ENCODE measurements at regions not wholly inside any gene's neighbourhood (a gene's known extent, or its start where the extent isn't known, plus 50 kb on each side); places are given as distances from the start of the nearest gene placed in this dataset.
"Not testable (repeated sequence)": the region's sequence is repeated elsewhere in the genome, so short reads cannot be mapped to it uniquely, and the experiment has no call there.

DNA sequence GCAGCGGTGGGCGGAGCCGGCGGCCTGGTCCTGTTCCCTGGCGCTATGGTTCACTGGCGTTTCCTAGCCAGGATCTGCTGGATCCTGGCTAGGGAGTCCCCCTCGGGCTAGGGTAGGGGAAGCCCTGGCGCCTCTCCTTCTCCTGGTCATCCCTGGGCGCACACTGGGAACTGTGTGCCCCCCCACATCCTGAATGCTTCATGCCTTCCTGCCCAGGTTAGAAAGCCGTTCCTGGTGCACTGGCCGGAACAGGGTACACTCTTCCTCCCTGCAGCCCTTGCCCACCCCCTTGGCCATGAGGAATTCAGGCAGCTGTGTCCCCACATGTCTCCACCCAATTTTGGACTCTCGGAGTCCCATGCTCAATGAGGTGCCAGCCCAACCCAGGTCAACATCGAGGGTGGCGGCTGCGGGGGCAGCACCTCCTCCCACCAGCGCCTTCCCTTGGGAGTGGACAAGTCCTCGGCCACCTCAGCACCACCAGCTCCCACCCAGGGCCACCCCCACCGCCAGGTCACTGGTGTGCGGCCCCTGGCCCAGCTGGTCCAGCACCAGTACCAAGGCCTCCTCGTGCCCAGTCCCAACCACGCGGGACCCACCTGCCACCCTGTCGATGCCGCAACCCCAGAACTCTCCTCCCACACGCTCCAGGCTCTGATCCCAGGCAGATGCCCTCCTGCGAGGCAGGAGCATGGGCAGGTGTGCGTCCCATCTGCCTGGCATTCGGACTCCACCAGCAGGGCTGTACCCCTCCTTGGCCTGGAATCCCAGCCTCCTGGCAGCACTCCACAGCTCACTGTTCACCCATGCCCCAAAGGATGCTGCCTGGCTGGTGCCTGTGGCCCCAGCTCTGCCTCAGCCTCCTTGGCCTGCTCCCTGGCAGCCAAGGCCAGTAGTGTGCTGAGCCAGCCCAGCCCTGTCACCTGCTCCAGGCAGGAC, 77.0 kb downstream of the GOLGA8G start:
- TF ChIP-seq CREB1 (CRISPR knock-in tag; IDR thresholded peaks at IDR 0.05); NFE2L1 (CRISPR knock-in tag; IDR thresholded peaks at IDR 0.05); JUN (CRISPR knock-in tag; IDR thresholded peaks at IDR 0.05); OVOL2 (CRISPR knock-in tag; IDR thresholded peaks at IDR 0.05; ENCODE audit: borderline replicate concordance); ZNF396 (CRISPR knock-in tag; IDR thresholded peaks at IDR 0.05; ENCODE audit: borderline replicate concordance); FOXP1 (CRISPR knock-in tag; IDR thresholded peaks at IDR 0.05; ENCODE audit: borderline replicate concordance); ZNF138 (CRISPR knock-in tag; conservative IDR thresholded peaks at IDR 0.05): not testable (repeated sequence)
- TF ChIP-seq, protein P1, sequence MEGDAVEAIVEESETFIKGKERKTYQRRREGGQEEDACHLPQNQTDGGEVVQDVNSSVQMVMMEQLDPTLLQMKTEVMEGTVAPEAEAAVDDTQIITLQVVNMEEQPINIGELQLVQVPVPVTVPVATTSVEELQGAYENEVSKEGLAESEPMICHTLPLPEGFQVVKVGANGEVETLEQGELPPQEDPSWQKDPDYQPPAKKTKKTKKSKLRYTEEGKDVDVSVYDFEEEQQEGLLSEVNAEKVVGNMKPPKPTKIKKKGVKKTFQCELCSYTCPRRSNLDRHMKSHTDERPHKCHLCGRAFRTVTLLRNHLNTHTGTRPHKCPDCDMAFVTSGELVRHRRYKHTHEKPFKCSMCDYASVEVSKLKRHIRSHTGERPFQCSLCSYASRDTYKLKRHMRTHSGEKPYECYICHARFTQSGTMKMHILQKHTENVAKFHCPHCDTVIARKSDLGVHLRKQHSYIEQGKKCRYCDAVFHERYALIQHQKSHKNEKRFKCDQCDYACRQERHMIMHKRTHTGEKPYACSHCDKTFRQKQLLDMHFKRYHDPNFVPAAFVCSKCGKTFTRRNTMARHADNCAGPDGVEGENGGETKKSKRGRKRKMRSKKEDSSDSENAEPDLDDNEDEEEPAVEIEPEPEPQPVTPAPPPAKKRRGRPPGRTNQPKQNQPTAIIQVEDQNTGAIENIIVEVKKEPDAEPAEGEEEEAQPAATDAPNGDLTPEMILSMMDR (IDR thresholded peaks at IDR 0.05): not testable (repeated sequence)
- TF ChIP-seq, protein P2, sequence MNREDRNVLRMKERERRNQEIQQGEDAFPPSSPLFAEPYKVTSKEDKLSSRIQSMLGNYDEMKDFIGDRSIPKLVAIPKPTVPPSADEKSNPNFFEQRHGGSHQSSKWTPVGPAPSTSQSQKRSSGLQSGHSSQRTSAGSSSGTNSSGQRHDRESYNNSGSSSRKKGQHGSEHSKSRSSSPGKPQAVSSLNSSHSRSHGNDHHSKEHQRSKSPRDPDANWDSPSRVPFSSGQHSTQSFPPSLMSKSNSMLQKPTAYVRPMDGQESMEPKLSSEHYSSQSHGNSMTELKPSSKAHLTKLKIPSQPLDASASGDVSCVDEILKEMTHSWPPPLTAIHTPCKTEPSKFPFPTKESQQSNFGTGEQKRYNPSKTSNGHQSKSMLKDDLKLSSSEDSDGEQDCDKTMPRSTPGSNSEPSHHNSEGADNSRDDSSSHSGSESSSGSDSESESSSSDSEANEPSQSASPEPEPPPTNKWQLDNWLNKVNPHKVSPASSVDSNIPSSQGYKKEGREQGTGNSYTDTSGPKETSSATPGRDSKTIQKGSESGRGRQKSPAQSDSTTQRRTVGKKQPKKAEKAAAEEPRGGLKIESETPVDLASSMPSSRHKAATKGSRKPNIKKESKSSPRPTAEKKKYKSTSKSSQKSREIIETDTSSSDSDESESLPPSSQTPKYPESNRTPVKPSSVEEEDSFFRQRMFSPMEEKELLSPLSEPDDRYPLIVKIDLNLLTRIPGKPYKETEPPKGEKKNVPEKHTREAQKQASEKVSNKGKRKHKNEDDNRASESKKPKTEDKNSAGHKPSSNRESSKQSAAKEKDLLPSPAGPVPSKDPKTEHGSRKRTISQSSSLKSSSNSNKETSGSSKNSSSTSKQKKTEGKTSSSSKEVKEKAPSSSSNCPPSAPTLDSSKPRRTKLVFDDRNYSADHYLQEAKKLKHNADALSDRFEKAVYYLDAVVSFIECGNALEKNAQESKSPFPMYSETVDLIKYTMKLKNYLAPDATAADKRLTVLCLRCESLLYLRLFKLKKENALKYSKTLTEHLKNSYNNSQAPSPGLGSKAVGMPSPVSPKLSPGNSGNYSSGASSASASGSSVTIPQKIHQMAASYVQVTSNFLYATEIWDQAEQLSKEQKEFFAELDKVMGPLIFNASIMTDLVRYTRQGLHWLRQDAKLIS (CRISPR knock-in tag; IDR thresholded peaks at IDR 0.05; ENCODE audit: borderline replicate concordance): not testable (repeated sequence)
- TF ChIP-seq, protein P3, sequence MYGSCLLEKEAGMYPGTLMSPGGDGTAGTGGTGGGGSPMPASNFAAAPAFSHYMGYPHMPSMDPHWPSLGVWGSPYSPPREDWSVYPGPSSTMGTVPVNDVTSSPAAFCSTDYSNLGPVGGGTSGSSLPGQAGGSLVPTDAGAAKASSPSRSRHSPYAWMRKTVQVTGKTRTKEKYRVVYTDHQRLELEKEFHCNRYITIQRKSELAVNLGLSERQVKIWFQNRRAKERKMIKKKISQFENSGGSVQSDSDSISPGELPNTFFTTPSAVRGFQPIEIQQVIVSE (CRISPR knock-in tag; IDR thresholded peaks at IDR 0.05; ENCODE audit: borderline replicate concordance): not testable (repeated sequence)
- TF ChIP-seq, protein P4, sequence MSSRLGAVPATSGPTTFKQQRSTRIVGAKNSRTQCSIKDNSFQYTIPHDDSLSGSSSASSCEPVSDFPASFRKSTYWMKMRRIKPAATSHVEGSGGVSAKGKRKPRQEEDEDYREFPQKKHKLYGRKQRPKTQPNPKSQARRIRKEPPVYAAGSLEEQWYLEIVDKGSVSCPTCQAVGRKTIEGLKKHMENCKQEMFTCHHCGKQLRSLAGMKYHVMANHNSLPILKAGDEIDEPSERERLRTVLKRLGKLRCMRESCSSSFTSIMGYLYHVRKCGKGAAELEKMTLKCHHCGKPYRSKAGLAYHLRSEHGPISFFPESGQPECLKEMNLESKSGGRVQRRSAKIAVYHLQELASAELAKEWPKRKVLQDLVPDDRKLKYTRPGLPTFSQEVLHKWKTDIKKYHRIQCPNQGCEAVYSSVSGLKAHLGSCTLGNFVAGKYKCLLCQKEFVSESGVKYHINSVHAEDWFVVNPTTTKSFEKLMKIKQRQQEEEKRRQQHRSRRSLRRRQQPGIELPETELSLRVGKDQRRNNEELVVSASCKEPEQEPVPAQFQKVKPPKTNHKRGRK (CRISPR knock-in tag; IDR thresholded peaks at IDR 0.05; ENCODE audit: borderline replicate concordance): not testable (repeated sequence)
- TF ChIP-seq, protein P5, sequence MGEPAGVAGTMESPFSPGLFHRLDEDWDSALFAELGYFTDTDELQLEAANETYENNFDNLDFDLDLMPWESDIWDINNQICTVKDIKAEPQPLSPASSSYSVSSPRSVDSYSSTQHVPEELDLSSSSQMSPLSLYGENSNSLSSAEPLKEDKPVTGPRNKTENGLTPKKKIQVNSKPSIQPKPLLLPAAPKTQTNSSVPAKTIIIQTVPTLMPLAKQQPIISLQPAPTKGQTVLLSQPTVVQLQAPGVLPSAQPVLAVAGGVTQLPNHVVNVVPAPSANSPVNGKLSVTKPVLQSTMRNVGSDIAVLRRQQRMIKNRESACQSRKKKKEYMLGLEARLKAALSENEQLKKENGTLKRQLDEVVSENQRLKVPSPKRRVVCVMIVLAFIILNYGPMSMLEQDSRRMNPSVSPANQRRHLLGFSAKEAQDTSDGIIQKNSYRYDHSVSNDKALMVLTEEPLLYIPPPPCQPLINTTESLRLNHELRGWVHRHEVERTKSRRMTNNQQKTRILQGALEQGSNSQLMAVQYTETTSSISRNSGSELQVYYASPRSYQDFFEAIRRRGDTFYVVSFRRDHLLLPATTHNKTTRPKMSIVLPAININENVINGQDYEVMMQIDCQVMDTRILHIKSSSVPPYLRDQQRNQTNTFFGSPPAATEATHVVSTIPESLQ (CRISPR knock-in tag; IDR thresholded peaks at IDR 0.05): not testable (repeated sequence)
- TF ChIP-seq, protein P6, sequence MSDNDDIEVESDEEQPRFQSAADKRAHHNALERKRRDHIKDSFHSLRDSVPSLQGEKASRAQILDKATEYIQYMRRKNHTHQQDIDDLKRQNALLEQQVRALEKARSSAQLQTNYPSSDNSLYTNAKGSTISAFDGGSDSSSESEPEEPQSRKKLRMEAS (CRISPR knock-in tag; IDR thresholded peaks at IDR 0.05): not testable (repeated sequence)
- TF ChIP-seq, protein P7, sequence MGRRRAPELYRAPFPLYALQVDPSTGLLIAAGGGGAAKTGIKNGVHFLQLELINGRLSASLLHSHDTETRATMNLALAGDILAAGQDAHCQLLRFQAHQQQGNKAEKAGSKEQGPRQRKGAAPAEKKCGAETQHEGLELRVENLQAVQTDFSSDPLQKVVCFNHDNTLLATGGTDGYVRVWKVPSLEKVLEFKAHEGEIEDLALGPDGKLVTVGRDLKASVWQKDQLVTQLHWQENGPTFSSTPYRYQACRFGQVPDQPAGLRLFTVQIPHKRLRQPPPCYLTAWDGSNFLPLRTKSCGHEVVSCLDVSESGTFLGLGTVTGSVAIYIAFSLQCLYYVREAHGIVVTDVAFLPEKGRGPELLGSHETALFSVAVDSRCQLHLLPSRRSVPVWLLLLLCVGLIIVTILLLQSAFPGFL (CRISPR knock-in tag; IDR thresholded peaks at IDR 0.05; ENCODE audit: borderline replicate concordance): not testable (repeated sequence)
